PC-3 (cell line): ENCODE measurements at regions not wholly inside any gene's neighbourhood (a gene's known extent, or its start where the extent isn't known, plus 50 kb on each side); places are given as distances from the start of the nearest gene placed in this dataset.
A peak's percentile ranks its signal among the peaks of the same experiment; 100 is the strongest.

Experiments
- ATAC-seq: fragments of 200-7000 bp; cut with Tn5 transposase; 2 replicates; pipeline ENCODE4 v1.9.1; 2020; ENCODE audit warnings: mild to moderate bottlenecking, moderate library complexity
- BruUV-seq: library from RNA; stranded (reverse); fragments of 400-500 nt; replicated peaks from 2 replicates; lab custom pipeline; 2021; lab: Mats Ljungman, UMichigan
- CTCF ChIA-PET: fragments of 300-600 bp; sonication (Branson Sonifier 250); formaldehyde crosslinking; loops from one replicate; lab custom pipeline; 2022; ENCODE audit warnings: antibody characterized with exemption; lab: Charles Lee
- POLR2A ChIA-PET: fragments of 300-600 bp; sonication (Branson Sonifier 250); formaldehyde crosslinking; loops from one replicate; lab custom pipeline; 2022; ENCODE audit warnings: antibody characterized with exemption; ENCODE audit not compliant: unreplicated experiment; lab: Charles Lee
- DNase-seq: peaks from one replicate; pipeline ENCODE4 v3.0.0-alpha.2; 2015
- H2AFZ ChIP-seq: fragments of 300-600 bp; sonication (generic); 2 replicates; pipeline ENCODE4 v1.6.0; 2016; ENCODE audit warnings: antibody characterized with exemption, low read length
- H3F3A ChIP-seq: fragments of 300-600 bp; sonication (generic); one replicate; pipeline ENCODE4 v1.6.0; 2017; ENCODE audit warnings: antibody characterized with exemption, low read length, control low read depth, mild to moderate bottlenecking; ENCODE audit not compliant: unreplicated experiment
- H3K27ac ChIP-seq: fragments of 300-600 bp; sonication (generic); 2 replicates; pipeline ENCODE4 v1.5.1; 2016; ENCODE audit warnings: mild to moderate bottlenecking, low read length
- H3K27me3 ChIP-seq: fragments of 300-600 bp; sonication (generic); 2 replicates; pipeline ENCODE4 v1.6.1; 2016; ENCODE audit warnings: low read length, mixed read lengths
- H3K36me3 ChIP-seq: fragments of 300-600 bp; sonication (generic); 2 replicates; pipeline ENCODE4 v1.6.1; 2016; ENCODE audit warnings: low read depth, mixed run types, low read length, mixed read lengths
- H3K4me1 ChIP-seq: fragments of 300-600 bp; sonication (generic); 2 replicates; pipeline ENCODE4 v1.5.1; 2016; ENCODE audit warnings: low read length; ENCODE audit not compliant: insufficient read depth
- H3K4me2 ChIP-seq: fragments of 300-600 bp; sonication (generic); 2 replicates; pipeline ENCODE4 v1.6.0; 2016; ENCODE audit warnings: low read length
- H3K4me3 ChIP-seq: fragments of 300-600 bp; sonication (generic); 2 replicates; pipeline ENCODE4 v1.5.1; 2016; ENCODE audit warnings: mild to moderate bottlenecking, low read length, mixed read lengths
- H3K79me2 ChIP-seq: fragments of 300-600 bp; sonication (generic); 2 replicates; pipeline ENCODE4 v1.6.1; 2017; ENCODE audit warnings: low read length, mixed read lengths
- H3K9ac ChIP-seq: fragments of 300-600 bp; sonication (generic); 2 replicates; pipeline ENCODE4 v1.6.0; 2016; ENCODE audit warnings: mild to moderate bottlenecking, low read length
- H3K9me2 ChIP-seq: fragments of 300-600 bp; sonication (generic); replicated peaks from 2 replicates; pipeline ENCODE4 v1.6.1; 2016; ENCODE audit warnings: mixed run types, low read length, mixed read lengths
- H3K9me3 ChIP-seq: fragments of 300-600 bp; sonication (generic); 2 replicates; pipeline ENCODE4 v1.6.1; 2016; ENCODE audit warnings: low read length, mixed read lengths
- H4K20me1 ChIP-seq: fragments of 300-600 bp; sonication (generic); 2 replicates; pipeline ENCODE4 v1.6.1; 2016; ENCODE audit warnings: low read length, mixed read lengths
- CTCF ChIP-seq: fragments of 300-600 bp; sonication (generic); conservative IDR thresholded peaks from 2 replicates; pipeline ENCODE4 v1.5.1; 2017; ENCODE audit warnings: antibody characterized with exemption, low read depth, mild to moderate bottlenecking, low read length
- EZH2 ChIP-seq: fragments of 300-600 bp; sonication (generic); IDR thresholded peaks from one replicate; pipeline ENCODE4 v1.6.1; 2017; ENCODE audit warnings: antibody characterized with exemption, mild to moderate bottlenecking, low read length; ENCODE audit not compliant: unreplicated experiment
- EZH2phosphoT487 ChIP-seq: fragments of 300-600 bp; sonication (generic); IDR thresholded peaks from 2 replicates; pipeline ENCODE4 v1.6.1; 2018; ENCODE audit warnings: mild to moderate bottlenecking, antibody characterized with exemption, low read length, borderline replicate concordance
- intact Hi-C: fragments of 100-400 bp; cut with micrococcal nuclease; formaldehyde crosslinking; loops from 2 replicates; pipeline ENCODE4 v1.9.0; 2023

- Histone ChIP-seq H3K9ac (no peak overlapping the region), H3K36me3 (no peaks in the 10 kb centered on the region), H4K20me1 (no peaks in the 10 kb centered on the region), H3K27ac (no peak overlapping the region), H3K4me1 (peaks cover 8% of the 10 kb centered on the region), H3K4me2 (no peak overlapping the region), H3F3A (no peaks in the 10 kb centered on the region), H3K27me3 (no peaks in the 10 kb centered on the region), H3K9me2 (no peaks in the 10 kb centered on the region), H3K4me3 (no peak overlapping the region), H3K79me2 (no peaks in the 10 kb centered on the region), H2AFZ (0 out of 2 replicates have a peak overlapping the region, but pooled peaks have one; percentile 38), H3K9me3 (no peaks in the 10 kb centered on the region; the same call in 1 of the 2 replicates)
- intact Hi-C loops, result no loop called here
- DNase-seq (peak; percentile 27), ATAC-seq (no peak)
- CTCF ChIA-PET, result interaction anchor here (0.6 kb wide), 1 partner anchor 512 kb away, joined by 3 read pairs; no protein-coding TSS in a partner anchor
- no TSS peak for BruUV-seq
- POLR2A ChIA-PET, result interaction anchor here (0.6 kb wide), 1 partner anchor 244 kb away, joined by 4 read pairs; no protein-coding TSS in a partner anchor
- no peak for TF ChIP-seq EZH2
- TF ChIP-seq CTCF, result no peak
- TF ChIP-seq EZH2phosphoT487, result no peak
Measured at GRCh38 chr9:13841746-13842462, 472.0 kb downstream of the NFIB start.

GRCh38 chr9:13832446-13832845 lies 481.5 kb downstream of the NFIB start:
- no TSS peak for BruUV-seq
- POLR2A ChIA-PET, result no interaction called here
- H3K79me2 ChIP-seq, result no peaks in the 10 kb centered on the region
- H3K4me1 ChIP-seq, result no peaks in the 10 kb centered on the region
- no peak overlapping the region for H3K4me3 ChIP-seq
- no peaks in the 10 kb centered on the region for H3K9me2 ChIP-seq
- no peaks in the 10 kb centered on the region for H4K20me1 ChIP-seq
- H3K9me3 ChIP-seq, result no peaks in the 10 kb centered on the region
- H3K36me3 ChIP-seq, result no peaks in the 10 kb centered on the region
- H3K27me3 ChIP-seq, result no peaks in the 10 kb centered on the region
- intact Hi-C loops, result no loop called here
- CTCF ChIA-PET, result no interaction called here
- no peaks in the 10 kb centered on the region for H3F3A ChIP-seq
- H3K4me2 ChIP-seq, result no peak overlapping the region
- H3K27ac ChIP-seq, result no peak overlapping the region
- ATAC-seq, result no peak
- no peak for DNase-seq
- TF ChIP-seq CTCF, result no peak
- no peak for TF ChIP-seq EZH2phosphoT487
- no peak for TF ChIP-seq EZH2
- no peak overlapping the region for H3K9ac ChIP-seq
- H2AFZ ChIP-seq, result no peak overlapping the region

- no peaks in the 10 kb centered on the region for H4K20me1 ChIP-seq
- intact Hi-C loops, result no loop called here
- H3K9me3 ChIP-seq, result no peaks in the 10 kb centered on the region
- no peak overlapping the region for H3K4me3 ChIP-seq
- no peaks in the 10 kb centered on the region for H3K79me2 ChIP-seq
- no peak overlapping the region for H3K4me2 ChIP-seq
- H2AFZ ChIP-seq, result no peak overlapping the region
- CTCF ChIA-PET, result no interaction called here
- no peak for TF ChIP-seq CTCF
- no peak for TF ChIP-seq EZH2phosphoT487
- no peak for TF ChIP-seq EZH2
- no peaks in the 10 kb centered on the region for H3K36me3 ChIP-seq
- no peaks in the 10 kb centered on the region for H3K4me1 ChIP-seq
- no peaks in the 10 kb centered on the region for H3F3A ChIP-seq
- DNase-seq, result no peak
- no peak overlapping the region for H3K9ac ChIP-seq
- POLR2A ChIA-PET, result no interaction called here
- BruUV-seq, result no TSS peak
- no peak for ATAC-seq
- H3K9me2 ChIP-seq, result no peaks in the 10 kb centered on the region
- H3K27ac ChIP-seq, result no peak overlapping the region
- no peaks in the 10 kb centered on the region for H3K27me3 ChIP-seq
Measured at GRCh38 chr9:13823026-13823425, 490.9 kb downstream of the NFIB start.
